Heart left ventricle (tissue), 16 donors: ENCODE measurements at regions not wholly inside any gene's neighbourhood (a gene's known extent, or its start where the extent isn't known, plus 50 kb on each side); places are given as distances from the start of the nearest gene placed in this dataset.

Experiments
- ATAC-seq, 4 donors: fragments of 200-7000 bp; cut with Tn5 transposase; one replicate each; pipeline ENCODE4 v1.9.1; 2020 to 2022; ENCODE audit warnings: moderate library complexity in 4 of 4, mild to moderate bottlenecking in 3 of 4, moderate number of reproducible peaks in 1 of 4
- DNase-seq, 5 donors: peaks; one replicate each; pipeline ENCODE4 v3.0.0-alpha.2; 2020
- H3K27ac ChIP-seq, 12 donors: fragments of 200-600 bp; sonication (generic) in 4 of 12; one replicate each; pipeline versions ENCODE4 v1.5.0 to v1.8.0; 2016 to 2022; ENCODE audit warnings: mild to moderate bottlenecking in 2 of 12
- H3K27me3 ChIP-seq, 9 donors: fragments of 200-600 bp; sonication (generic) in 2 of 9; one replicate each; pipeline versions ENCODE4 v1.5.1 to v1.8.0; 2016 to 2022; ENCODE audit warnings: mild to moderate bottlenecking in 3 of 9
- H3K36me3 ChIP-seq, 9 donors: fragments of 200-600 bp; sonication (generic) in 2 of 9; one replicate each; pipeline versions ENCODE4 v1.5.0 to v1.8.0; 2018 to 2022; ENCODE audit warnings: mild to moderate bottlenecking in 2 of 9
- H3K4me1 ChIP-seq, 12 donors: fragments of 200-600 bp; sonication (generic) in 4 of 12; one replicate each; pipeline versions ENCODE4 v1.5.0 to v1.8.0; 2016 to 2022; ENCODE audit warnings: mild to moderate bottlenecking in 3 of 12
- H3K4me3 ChIP-seq, 12 donors: fragments of 200-600 bp; sonication (generic) in 4 of 12; one replicate each; pipeline versions ENCODE4 v1.5.0 to v1.8.0; 2017 to 2022; ENCODE audit warnings: mild to moderate bottlenecking in 9 of 12, moderate library complexity in 4 of 12
- H3K9me3 ChIP-seq, 12 donors: fragments of 200-600 bp; sonication (generic) in 4 of 12; one replicate each; pipeline versions ENCODE4 v1.5.0 to v1.8.0; 2016 to 2022; ENCODE audit warnings: mild to moderate bottlenecking in 1 of 12
- POLR2A ChIP-seq, 2 donors: fragments of 450-650 bp; IDR thresholded peaks; one replicate each; pipeline ENCODE4 v1.6.1; 2017; ENCODE audit warnings: antibody characterized with exemption in 2 of 2, mild to moderate bottlenecking in 2 of 2, moderate library complexity in 2 of 2
- WGBS, 4 donors: extraction: QIAGEN DNeasy Blood & Tissue Kit in 2 of 4; methylation state at CpG; one replicate each; pipeline versions ENCODE4 v1.1.5 to v1.1.7; 2013 to 2018; 5-methylcytosine and 5-hydroxymethylcytosine counted together
- intact Hi-C, 10 donors: fragments of 100-400 bp; cut with DNase I; formaldehyde crosslinking; loops; one replicate each; pipeline versions ENCODE4 v1.11.1 to v1.14.2; 2022
- TF ChIP-seq, protein P1 (sequence below), 12 donors: fragments of 200-600 bp; sonication (generic) in 4 of 12; IDR thresholded peaks; one replicate each; pipeline versions ENCODE4 v1.5.0 to v1.8.0; 2018 to 2022; ENCODE audit warnings: antibody characterized with exemption in 12 of 12, mild to moderate bottlenecking in 5 of 12
- donor health status: ischemic (EF 13 %, LVEDD 7.1; RV severe dilation, severe dysfunction).
- donor health status: healthy with polysubstance abuse.
- donor health status: DM: no; HTN: yes; CAD: no.
- donor health status: DM: no; HTN: no; CAD: no.
- donor health status: ischemic (EF 25% LVEDD 6.9; RV normal size, moderate dysfunction).
- donor health status: ischemic (EF 25% LVEDD 5.7; RV mildly dilated, moderate dysfunction).
- donor health status: healthy.
- donor health status: DM: yes; HTN: yes; CAD: no.
- donor health status: ischemic (EF 35%, LVEDD 5.7; RV mildly dilated, moderate dysfunction).
- donor health status: nonischemic (EF 11% LVEDD 7.7; RV severe dilation, severe dysfunction).
- donor health status: DM: yes; HTN: yes; CAD: no.
- donor health status: PGD.
- donor health status: ischemic (EF 29% LVEDD 5.4; RV normal size, mild dysfunction).
- donor health status: nonischemic (EF 23%, LVEDD 6.1; RV moderate dilation, normal function).

DNA sequence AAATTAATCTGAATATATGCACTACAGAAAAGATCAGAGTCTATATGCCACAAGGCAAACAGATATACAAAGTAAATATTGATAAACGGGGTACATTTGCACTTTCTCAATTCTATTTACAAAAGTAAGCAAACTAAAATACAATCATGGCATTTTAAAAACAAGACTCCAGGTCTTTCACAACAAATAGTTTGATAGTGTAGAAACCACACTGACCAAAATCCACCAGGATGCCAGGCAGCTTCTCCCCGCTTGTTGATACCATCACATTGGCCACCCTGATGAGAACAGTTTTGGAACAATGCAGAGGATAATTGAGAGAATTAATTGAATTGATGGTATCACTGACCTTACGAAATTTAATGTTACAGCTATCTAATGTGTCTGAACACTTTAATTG is 190.6 kb upstream of the TMCO5A start:
- intact Hi-C loops: loop anchor here in 1 of 10 donors (10.0 kb wide), 1 partner anchor 61 kb away; no protein-coding TSS in a partner anchor
- H3K27ac ChIP-seq: no peak overlapping the region
- peaks cover 0 to 6% (median 0%) of the 10 kb centered on the region in 9 donors for H3K27me3 ChIP-seq
- H3K36me3 ChIP-seq: no peaks in the 10 kb centered on the region
- 83 to 89% (median 87%) methylated on average over 3 of the region's 3 CpGs for WGBS, 4 donors
- DNase-seq (no peak), ATAC-seq (no peak)
- H3K4me3 ChIP-seq: no peak overlapping the region
- no peak for TF ChIP-seq POLR2A (IDR thresholded peaks at IDR 0.05)
- TF ChIP-seq, protein P1, sequence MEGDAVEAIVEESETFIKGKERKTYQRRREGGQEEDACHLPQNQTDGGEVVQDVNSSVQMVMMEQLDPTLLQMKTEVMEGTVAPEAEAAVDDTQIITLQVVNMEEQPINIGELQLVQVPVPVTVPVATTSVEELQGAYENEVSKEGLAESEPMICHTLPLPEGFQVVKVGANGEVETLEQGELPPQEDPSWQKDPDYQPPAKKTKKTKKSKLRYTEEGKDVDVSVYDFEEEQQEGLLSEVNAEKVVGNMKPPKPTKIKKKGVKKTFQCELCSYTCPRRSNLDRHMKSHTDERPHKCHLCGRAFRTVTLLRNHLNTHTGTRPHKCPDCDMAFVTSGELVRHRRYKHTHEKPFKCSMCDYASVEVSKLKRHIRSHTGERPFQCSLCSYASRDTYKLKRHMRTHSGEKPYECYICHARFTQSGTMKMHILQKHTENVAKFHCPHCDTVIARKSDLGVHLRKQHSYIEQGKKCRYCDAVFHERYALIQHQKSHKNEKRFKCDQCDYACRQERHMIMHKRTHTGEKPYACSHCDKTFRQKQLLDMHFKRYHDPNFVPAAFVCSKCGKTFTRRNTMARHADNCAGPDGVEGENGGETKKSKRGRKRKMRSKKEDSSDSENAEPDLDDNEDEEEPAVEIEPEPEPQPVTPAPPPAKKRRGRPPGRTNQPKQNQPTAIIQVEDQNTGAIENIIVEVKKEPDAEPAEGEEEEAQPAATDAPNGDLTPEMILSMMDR (IDR thresholded peaks at IDR 0.05): no peak
- H3K9me3 ChIP-seq: peaks cover 0 to 7% (median 0%) of the 10 kb centered on the region in 12 donors
- no peaks in the 10 kb centered on the region for H3K4me1 ChIP-seq

DNA sequence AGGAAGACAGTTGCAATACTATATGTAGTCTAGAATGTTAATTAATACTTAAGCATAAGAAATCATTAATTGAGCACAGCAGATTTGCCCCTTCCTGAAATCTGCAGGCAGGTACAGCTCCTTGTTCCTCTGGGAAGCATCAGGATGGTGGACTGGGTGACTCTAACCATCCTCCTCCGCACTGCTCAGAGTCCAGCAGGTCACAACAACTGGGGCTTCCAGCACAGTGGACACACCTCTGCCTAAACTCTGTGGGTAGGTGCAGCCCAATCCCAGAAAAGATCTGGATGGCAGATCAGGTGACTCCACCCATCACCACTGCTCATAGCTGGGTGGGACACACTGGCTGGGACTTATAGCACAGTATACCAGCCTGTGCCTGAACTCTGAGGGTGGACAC is 189.9 kb upstream of the TMCO5A start:
- H3K9me3 ChIP-seq: peaks cover 0 to 14% (median 0%) of the 10 kb centered on the region in 12 donors
- no peaks in the 10 kb centered on the region for H3K4me1 ChIP-seq
- intact Hi-C loops: loop anchor here in 1 of 10 donors (10.0 kb wide), 1 partner anchor 60 kb away; no protein-coding TSS in a partner anchor
- WGBS, 4 donors: 97 to 100% (median 99%) methylated on average over 1 of the region's 1 CpG
- TF ChIP-seq, protein P1 (IDR thresholded peaks at IDR 0.05): no peak
- TF ChIP-seq POLR2A (IDR thresholded peaks at IDR 0.05): no peak
- no peaks in the 10 kb centered on the region for H3K36me3 ChIP-seq
- H3K4me3 ChIP-seq: no peak overlapping the region
- no peak overlapping the region for H3K27ac ChIP-seq
- H3K27me3 ChIP-seq: peaks cover 0 to under 1% (median 0%) of the 10 kb centered on the region in 9 donors
- ATAC-seq (no peak), DNase-seq (no peak)

DNA sequence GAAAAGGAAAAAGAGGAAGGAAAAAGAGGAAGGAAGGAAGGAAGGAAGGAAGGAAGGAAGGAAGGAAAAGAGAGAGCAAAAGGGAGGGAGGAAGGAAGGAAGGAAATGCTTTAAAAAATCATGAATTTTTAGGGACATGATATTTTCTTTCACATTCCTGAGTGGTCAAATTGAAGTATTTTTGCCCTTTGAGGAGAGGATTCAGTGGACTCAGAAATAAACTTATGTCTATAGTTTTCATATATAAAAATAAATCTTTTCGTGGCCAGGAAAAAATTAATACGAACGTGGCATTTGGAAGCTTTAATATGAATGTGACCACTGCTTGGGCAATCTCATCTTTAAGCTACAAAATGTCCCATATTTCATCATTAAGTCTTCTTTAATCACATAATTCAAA is 183.0 kb upstream of the TMCO5A start:
- peaks cover 0 to 22% (median 0%) of the 10 kb centered on the region in 12 donors for H3K9me3 ChIP-seq
- 95 to 96% (median 96%) methylated on average over 3 of the region's 3 CpGs for WGBS, 4 donors
- no peak for DNase-seq

DNA sequence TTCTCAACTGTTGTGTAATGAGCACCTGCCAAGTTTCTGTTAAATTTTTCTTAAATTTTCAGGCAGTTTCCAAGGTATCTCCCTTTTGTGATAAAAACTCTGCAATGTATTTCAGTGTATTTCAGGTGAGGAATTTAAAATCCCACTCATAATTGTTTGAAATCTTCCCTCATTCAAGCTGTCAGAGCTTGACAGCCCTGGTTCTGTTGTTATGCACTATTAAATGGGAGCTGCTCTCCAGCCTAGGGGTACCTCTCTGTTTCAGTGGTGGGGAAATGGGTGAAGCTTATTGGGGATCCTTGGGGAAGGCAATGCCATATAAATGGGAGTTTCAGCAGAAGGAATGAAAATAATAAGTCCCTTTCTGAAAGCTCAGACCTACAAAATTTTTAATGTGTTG is 178.0 kb upstream of the TMCO5A start:
- H3K9me3 ChIP-seq: peaks cover 0 to 4% (median 0%) of the 10 kb centered on the region in 12 donors
- H3K4me1 ChIP-seq: no peaks in the 10 kb centered on the region
- peaks cover 0 to 4% (median 0%) of the 10 kb centered on the region in 9 donors for H3K27me3 ChIP-seq
- no peaks in the 10 kb centered on the region for H3K36me3 ChIP-seq
- intact Hi-C loops: no loop called here
- no peak overlapping the region for H3K4me3 ChIP-seq
- ATAC-seq (no peak), DNase-seq (no peak)
- TF ChIP-seq, protein P1 (IDR thresholded peaks at IDR 0.05): no peak
- no peak for TF ChIP-seq POLR2A (IDR thresholded peaks at IDR 0.05)
- H3K27ac ChIP-seq: no peak overlapping the region

More for the DNA sequence above, 183.0 kb upstream of the TMCO5A start:
- Histone ChIP-seq H3K36me3 (no peaks in the 10 kb centered on the region), H3K27me3 (peaks cover 0 to 3% (median 0%) of the 10 kb centered on the region in 9 donors), H3K4me1 (no peaks in the 10 kb centered on the region), H3K27ac (no peak overlapping the region), H3K4me3 (no peak overlapping the region)
- ATAC-seq: no peak
- no peak for TF ChIP-seq POLR2A (IDR thresholded peaks at IDR 0.05)
- TF ChIP-seq, protein P1 (IDR thresholded peaks at IDR 0.05): no peak
- intact Hi-C loops: no loop called here
